Fibroblast of the conjunctiva (primary cell): ENCODE measurements at regions not wholly inside any gene's neighbourhood (a gene's known extent, or its start where the extent isn't known, plus 50 kb on each side); places are given as distances from the start of the nearest gene placed in this dataset.

Experiments used
- DNase-seq: peaks from one replicate; pipeline ENCODE4 v3.0.0-alpha.2; 2010; ENCODE audit warnings: low read depth

DNA sequence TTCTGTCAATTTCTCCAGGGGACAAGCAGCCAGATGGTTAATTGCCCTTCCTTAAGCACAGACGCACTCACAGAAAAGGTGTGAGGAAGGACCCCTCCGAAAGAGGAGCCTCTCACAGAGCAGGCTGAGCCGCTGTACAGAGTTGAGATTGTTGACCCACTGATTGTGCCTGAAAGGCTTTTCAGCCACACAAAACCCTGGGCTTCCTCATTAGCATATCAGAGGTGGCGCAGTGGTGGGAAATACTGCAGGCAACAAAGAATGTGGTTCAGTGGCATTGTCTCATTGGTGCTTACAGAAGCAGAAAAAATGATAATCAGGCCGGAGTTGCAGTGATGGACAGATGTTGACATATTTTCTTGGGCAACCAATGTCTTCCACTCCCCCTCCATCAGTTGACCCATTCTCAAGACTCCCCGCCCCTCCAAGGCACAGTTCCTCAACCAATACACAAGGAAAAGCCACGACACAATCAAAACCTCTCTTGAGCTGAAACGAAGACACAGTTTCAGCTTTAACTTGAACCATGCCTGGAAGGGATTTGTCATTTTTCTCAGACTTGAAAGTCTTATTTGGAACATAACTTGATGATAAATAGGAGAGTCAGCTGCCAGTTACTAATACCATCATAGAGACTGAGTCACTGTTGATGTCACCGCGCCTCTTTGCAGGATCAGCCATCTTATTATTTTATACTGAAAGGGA is 53.1 kb downstream of the ATXN3L start:
- no peak for DNase-seq

DNA sequence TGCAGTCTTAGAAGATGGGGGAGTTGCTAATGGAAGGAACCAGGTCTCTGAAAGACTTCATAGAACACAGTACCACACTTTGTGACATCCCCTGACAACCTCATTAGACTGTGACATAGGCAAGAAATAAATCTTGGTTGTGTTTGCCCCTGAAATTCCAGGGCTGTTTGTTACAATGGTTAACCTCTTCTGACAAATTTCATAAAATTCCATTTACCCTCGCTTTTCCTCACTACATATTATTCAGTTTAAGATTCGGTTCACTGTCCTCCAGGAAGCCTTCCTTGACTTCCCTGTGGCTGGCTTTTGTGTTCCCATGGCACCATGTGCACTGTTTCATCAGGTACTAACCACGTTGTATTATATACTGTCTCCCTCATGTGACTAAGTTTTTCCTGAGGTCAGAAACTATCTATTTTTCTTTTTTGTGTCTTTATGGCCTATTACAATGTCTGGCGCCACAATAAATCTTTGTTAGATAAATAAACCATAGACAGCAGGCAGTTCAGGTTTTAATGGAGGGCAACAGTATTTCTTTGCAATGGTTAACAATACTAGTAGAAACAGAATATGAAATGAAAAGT is 54.2 kb downstream of the ATXN3L start:
- DNase-seq: no peak

GRCh38 chrX:13265111-13265510 is 54.7 kb downstream of the ATXN3L start:
- DNase-seq: no peak

DNA sequence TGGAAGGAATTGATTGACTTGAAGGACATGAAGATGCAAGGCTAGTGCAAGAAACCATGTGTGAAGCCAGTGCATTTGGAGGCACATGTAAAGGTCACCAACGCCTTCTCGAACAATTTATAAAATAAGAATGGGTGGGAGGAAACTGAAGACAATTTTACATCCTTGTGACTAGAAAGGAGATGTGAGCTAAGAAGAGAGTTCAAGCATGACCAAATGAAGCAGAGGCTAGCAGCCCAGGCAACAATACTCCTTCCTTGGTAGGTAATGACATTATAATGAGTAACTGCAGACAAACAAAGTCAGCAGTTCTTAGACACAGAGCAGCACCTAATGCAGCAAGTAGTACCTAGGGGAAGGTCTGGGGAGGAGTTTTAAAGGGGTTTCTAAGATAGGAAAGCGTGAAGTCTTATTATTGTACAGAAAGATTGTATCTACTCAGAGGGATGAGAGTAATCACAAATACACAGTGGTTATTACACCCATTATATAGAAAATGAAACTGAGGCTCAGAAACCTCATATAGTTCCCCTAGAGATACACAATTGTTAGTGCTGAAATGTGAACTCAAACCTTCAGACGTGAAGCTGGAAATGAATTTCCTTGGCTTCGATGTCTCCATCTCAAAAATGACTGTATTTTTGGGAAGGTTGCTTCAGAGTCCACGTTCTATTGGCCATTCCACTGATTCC is 56.1 kb downstream of the ATXN3L start:
- no peak for DNase-seq

DNA sequence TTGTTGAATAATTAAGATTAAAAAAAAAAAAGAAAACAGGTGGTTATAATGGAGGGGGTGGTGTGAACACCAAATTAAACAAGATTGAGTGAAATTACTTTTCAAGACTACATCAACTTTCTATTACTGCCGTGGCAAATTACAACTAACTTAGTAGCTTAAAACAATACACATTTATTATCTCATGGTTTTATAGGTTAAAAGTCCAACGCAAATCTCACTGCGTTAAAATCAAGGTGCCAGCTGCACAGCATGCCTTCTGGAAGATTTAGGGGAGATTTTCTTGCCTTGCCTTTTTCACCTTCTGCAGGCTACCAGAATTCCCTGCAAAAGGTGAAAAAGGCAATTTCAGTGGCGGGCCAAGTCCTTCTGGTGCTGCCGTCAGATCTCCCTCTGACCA is 58.5 kb downstream of the ATXN3L start:
- no peak for DNase-seq

DNA sequence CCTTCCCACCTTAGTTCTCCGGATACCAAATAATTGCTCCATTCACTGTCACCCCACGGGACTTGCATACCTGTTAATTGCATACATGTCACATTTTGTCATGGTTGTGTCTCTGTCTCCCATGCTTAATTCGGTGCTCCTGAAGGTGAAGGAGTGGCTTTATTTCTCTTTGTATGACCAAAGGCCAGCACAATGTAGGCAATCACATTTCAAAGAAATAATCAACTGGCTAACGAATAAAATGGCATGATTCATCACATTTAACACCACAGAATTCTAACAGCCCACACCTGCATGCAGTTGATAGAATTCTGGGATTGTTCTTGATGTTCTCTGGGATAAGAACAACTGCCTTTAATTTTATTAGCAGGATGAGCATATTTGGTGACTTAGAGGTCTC is 59.3 kb downstream of the ATXN3L start:
- DNase-seq: no peak

DNA sequence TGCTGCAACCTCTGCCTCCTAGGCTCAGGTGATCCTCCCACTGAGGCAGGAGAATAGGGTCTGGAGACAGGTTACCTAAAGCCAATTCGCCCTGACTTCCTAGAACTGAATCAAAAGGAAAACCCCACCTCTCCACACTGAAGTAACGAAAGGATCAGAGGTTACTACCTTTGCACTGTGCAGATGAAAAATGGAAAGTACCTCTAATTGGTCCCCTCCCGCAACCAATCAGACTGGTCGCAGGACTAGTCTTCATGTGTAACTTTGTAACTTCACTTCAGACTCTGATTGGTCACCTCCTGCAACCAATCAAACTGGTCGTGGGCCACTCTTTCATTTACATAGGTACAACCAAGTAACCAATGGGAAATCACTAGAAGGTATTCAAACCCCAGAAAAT is 61.1 kb downstream of the ATXN3L start:
- no peak for DNase-seq

- no peak for DNase-seq
Measured at GRCh38 chrX:13258052-13258444, 61.8 kb downstream of the ATXN3L start.

DNA sequence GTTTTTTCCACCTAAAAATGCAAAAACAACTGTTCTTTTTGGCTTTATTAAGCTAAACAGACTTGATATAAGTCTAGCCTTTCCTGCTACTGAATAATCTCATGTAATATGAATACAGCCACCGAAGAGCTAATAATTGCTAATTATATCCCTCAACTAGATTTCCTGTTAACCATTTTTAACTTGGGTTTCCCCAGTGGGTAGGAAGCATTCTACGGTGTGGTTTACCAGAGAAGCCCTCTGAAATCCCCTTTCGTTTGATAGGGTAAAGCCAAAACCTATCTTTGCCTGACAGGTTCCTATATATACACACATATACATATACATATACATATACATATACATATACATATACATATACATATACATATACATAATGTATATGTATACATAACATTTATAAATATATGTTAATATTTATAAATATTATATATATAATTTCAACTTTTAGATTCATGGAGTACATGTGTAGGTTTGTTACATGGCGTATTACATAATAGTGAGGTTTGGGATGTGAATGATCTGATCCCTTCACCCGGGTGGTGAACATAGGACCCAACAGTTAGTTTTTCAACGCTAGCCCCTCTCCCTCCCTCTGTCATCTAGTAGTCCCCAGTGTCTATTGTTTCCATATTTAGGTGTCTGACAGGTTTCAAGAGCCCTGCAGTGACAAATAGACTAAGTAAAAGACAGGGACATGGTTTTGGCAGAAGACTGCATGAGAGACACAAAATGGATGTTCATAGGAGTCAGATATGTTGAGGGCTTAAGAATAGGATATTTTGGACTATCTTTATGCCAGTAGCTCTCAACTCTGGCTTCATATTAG is 62.4 kb downstream of the ATXN3L start:
- no peak for DNase-seq

- no peak for DNase-seq
Measured at GRCh38 chrX:13256603-13257002, 63.2 kb downstream of the ATXN3L start.

DNA sequence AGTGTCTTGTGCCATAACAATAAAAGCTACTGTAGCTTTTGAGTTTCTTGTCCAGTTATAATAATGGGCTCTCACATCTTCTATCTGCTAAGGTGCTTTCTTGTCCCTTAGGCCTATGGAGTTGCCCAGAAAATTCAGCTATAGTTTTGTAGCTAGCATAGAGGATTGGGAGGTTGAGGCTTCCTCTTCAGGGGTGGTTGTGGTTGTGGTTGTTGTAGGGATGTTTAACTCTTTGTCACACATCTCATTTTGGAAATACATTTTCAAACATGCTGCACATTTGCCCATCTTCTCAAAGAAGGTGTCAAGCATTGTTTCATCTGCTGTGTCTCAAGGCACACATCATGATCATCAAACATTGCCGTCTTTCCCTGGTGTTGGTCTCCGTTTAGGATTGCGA is 65.0 kb downstream of the ATXN3L start:
- no peak for DNase-seq

- DNase-seq: no peak
Measured at GRCh38 chrX:13254076-13254785, 65.6 kb downstream of the ATXN3L start.

DNA sequence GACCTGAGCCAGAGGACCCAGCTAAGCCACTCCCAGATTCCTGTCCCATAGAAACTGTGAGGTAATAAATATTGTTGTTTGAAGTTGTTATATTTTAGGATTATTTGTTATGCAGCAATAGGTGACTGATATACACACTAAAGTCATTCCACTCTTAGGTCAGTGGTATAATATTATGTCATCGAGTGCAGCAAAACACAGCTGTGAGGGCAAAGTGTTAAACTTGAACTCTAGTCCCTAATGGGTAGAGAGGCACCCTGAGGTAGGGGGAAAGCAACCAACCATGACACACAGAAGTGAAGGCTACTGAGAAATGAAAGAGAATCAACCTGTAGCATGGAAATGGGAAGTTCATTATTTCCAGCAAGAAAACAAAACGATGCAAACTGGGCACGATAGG is 66.6 kb downstream of the ATXN3L start:
- DNase-seq: no peak

GRCh38 chrX:13252726-13253125 is 67.1 kb downstream of the ATXN3L start:
- no peak for DNase-seq

- peak; percentile 82 for DNase-seq
Measured at GRCh38 chrX:13250826-13251580, 68.8 kb downstream of the ATXN3L start.

DNA sequence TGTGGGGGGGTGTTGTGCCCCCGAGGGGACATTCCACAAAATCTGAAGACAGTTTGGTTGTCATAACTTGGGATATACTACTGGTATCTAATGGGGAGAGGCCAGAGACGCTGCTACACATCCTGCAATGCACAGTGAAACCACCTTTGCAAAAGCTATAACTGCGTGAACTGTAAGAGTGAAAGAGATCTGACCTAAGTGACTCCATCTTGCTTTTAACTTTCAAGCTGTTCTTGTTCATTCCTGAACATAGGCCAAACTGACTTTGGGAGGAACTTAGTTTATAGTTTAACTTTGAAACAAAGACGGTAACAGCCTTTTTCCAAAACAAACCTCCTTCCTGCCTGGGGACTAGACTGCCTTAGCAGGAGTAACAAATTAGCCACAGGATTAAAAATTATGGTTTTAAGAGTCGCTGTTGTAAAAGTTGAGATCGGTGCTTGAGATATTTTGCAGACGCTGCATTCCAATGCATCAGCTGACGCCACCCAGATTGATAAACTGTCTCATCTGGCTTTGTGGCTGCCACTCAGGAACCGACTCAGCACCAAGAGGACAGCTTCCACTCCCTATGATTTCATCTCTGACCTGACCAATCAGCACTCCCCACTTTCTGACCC is 70.9 kb downstream of the ATXN3L start:
- DNase-seq: no peak

DNA sequence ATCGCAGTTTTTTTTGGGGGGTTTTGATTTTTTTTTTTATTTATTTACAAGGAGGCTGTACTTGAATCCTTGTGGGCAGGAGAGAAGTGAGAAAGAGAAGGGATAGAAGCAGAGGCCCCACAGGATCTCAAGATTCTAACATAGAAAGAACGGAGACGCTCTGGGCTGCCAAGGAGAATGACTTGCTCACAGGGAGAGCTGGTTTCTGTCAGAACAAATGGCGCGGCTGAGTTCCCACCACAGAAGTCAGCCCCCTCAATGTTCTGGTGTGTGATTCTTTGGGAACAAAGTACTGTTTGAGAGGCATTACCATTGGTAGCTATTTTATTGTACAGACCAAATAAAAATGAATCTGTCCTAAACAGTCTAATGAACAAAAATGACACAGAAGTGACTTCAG is 80.6 kb downstream of the ATXN3L start:
- DNase-seq: no peak

GRCh38 chrX:13235930-13236329 is 83.9 kb downstream of the ATXN3L start:
- no peak for DNase-seq

- no peak for DNase-seq
Measured at GRCh38 chrX:13232484-13232883, 87.4 kb downstream of the ATXN3L start.

DNA sequence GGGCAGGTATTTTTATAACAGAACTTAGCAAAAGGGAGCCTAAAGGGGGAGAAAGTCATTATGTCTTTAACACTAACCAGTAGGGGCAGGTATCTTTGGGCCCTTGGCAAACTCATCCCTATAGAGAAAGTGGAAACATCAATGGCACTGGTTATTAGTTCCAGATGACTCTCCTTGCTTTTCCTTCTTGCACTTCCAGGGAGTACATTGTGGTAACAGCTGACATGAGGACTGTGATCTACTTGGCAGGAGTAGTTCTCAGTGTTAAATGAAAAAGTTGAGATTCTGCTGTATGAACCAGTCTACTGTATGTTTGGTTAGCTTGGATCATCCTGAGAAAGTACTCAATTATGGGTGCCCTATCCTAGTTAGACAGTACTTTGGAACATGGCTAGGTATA is 93.6 kb downstream of the ATXN3L start:
- DNase-seq: no peak
